HG03159 (cell line): ENCODE measurements at regions not wholly inside any gene's neighbourhood (a gene's known extent, or its start where the extent isn't known, plus 50 kb on each side); places are given as distances from the start of the nearest gene placed in this dataset.

Experiments used
- ATAC-seq: cut with Tn5 transposase; IDR thresholded peaks from one replicate; pipeline ENCODE4 v1.9.1; 2021; ENCODE audit warnings: mild to moderate bottlenecking, moderate library complexity; ENCODE audit not compliant: unreplicated experiment

DNA sequence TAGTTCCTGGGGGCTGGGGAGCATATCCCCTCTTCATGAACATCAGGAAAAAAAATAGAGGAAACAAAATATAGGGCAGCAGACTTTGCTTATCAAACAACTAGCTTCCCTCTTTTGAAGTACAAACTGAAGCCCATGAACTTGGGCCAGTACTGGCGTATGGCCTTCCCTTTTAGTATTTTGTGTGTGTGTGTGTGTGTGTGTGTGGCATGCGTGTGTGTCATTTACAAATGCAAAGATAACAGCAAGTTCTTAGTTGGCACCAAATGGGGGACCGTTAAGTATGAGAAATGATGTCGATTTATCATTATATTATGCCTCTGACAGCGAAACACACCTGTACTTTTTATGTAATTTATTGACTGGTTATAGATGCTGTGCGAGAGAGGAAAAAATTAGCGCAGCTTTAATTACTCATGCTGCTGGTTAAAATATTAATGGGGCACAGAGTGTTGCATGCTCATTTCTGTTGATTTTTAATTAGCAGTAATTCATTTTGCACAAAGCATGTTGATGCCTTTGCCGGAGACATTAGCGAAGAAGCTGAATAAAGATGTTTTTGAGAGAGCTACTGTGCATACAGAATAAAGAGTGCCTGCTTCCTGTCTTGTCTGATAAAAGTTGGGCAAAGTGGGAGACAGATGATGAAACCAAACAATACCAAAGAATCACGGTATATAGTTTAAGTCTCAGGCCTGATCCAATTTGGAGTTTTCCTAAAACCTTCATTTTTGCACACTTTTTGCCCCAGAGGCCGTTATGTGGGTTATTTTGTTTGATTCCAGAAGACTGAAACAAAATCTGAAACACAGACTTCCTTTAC lies 297.1 kb downstream of the SATB1 start:
- no peak for ATAC-seq

DNA sequence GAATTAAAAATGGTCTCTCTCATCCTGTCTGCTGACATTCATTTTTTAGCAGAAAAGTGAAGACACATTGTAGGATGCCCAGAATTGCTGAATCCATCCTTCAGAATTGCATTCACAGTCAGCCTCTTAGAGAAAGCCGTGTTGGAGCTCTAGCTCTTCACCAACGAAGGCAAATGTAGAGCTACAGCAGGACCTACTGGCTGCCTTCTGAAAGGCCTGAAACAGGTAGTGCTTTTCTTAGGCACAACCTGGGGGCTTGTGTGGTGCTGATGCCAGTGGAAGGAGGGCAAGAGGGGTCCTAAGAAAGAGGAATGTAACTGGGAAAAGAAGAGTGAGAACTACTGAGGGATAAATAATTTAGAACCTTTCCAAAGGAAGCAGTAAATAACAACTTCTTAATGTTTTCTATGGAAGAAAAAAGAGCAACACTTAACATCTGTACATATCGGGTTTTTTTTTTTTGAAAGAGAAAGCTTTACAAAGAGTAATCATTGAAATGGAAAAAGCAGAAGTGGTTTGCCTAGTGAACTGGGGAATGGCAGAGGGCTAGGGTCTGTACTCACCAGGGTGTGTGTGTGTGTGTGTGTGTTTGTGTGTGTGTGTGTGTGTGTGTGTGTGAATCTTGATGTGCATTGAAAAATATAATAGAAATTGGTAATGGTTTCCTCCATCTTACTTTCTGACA lies 297.8 kb downstream of the SATB1 start:
- peak; percentile 97 for ATAC-seq

DNA sequence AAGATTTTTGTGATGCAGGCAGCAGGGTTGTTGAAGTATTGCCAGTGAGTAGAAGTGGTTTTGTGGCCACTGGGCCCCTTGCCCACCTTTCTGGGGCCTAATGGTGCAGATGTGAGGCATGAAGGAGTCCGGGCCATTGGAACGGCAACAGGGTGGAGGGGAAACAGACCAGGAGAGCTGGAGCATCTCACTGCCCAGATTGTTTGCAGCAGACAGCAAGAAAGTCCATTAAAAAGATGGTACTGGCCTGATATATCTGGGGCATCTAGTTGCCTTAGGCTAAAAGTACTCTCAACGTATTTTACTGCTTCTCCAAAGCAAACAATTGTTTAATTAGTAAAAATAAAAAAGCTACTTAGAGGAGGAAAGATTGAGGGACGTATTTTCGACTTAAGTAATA lies 298.4 kb downstream of the SATB1 start:
- ATAC-seq = no peak

DNA sequence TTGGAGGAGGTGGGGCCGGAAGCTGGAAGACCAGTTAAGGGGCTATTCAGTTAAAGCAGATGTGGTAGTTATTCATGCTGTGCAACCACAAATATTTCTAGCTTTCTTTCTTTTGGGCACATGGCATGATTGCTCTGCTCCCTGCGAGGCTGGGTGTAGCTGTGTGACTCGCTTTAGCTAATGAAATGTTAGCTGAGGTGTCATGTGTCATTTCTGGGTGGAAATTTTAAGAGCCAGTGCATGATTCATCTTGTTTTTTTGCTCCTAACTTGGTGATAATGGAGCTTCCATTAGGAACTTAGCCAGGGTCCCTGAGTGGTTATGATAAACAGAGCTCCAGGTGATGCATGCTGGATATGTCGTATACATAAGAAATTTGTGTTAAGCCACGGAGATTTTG lies 300.6 kb downstream of the SATB1 start:
- no peak for ATAC-seq

DNA sequence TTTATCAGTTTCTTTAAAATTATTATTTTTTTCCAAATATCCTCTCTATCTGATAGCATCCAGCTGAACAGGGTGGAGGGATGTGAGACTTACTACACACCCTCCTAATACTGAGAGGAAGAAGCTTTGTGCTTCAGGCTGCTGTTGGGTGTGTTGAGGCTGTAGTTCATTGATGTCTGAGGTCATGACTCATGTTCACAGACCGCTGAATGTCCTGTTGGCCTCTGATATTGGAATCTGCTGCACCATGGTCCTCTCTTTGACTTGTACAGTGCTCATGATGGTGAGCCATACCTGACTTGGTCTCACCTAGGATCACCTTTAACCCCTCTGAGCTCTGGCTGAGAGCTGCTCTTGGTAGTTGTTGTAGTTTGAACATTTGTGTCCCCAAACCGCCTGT lies 302.9 kb downstream of the SATB1 start:
- no peak for ATAC-seq

DNA sequence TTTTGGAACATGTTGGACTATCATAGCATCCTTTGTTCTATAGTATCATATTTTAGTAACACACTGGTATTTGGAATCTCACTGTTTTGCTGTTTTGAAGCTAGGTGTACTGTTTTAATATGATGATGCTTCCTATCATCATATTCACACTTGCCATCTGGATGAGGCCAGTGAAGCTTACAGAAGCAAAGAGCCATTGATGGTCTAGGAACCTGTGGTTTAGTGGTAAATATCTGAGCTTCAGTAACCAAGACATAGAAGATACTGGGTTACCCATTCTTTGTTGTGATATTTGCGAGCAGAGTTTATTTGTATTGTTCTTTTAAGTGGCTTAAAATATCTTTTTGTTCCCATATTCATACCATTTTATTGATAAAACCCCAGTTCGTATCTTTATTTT lies 304.1 kb downstream of the SATB1 start:
- ATAC-seq = no peak

DNA sequence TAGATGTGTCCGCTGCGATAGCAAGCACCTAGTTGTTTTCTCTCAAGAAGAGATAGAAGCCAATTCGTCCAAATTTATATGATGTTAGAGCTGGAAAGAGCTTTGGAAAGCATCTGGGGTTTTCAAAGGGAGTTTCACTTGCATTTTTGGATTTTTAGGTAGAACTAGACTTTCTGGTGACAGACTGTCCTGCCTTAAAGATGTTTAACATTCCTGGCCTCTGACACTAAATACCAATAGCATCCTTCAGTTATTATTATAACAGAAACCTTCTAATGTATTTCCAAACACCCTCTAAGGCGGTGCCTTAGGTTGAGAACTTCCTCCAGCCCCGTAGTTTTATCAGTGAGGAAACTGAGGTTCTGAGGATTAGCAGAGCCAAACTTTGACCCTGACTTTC lies 305.3 kb downstream of the SATB1 start:
- no peak for ATAC-seq

DNA sequence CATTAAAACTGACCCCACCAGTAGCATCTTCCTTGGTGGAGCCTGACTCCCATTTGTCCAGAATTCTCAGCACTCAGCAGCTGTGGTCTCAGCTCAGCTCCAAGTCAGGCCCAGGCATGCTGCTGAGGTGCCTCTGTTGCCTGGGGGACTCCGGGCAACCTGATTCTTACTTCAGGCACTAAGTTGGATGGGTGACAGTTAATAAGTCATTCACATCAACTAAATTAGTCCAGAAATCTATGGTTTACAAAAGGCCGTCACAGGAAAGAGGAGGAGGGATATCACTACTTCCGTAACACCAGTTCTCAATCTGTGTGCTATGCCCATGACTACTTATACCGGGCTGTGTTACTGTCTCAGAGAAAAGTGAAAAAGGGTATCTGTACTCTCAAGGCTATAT lies 310.2 kb downstream of the SATB1 start:
- ATAC-seq = no peak

DNA sequence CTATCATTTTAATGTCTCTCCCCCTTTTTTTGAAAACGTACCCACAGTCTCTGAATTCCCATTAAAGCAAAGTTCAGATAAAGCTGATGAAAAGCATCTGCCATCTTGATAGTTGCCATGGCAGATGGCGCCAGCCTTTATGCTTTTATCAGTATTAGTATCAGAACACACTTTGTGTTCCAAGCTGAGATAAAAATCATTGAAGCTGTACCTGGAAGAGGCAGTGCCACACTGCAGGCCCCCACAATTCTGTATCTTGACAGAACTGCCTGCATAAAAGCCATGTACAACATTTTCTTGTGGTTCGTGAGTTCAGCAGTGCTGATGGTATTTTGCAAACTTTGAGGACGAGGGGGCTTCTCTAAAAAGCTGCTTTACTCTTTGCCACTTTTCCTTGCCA lies 311.7 kb downstream of the SATB1 start:
- no peak for ATAC-seq

DNA sequence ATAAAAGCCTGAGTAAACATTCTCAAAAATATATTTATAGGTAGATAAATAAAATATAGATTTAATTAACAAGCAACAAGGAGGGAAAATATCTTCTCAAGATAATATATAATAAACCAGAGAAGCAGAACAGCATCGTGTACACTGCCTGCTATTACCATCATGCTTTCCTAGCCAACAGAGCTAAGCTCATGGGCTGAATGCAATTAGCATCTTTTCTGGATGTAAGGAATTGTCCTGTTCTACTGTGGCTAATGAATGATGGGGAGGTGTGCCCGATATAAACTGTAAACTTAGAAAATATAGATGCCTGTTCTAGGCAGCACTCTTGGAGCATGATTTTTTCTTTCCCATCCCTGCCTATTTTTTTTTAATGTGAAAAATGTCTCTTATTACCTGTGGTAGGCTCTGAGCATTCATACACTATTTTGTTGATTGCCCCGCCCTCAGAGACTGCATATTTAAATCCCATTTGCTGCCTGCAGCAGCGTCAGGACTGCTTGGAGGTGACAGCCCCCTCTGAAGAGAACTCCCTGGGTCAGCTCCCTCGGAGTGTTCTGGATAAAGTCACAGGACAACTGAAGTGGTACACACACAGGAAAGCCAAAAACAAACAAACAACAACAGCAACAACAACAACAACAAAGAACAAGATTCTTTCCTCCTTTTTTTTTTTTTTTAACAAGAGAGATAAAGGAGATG lies 312.3 kb downstream of the SATB1 start:
- ATAC-seq = no peak

DNA sequence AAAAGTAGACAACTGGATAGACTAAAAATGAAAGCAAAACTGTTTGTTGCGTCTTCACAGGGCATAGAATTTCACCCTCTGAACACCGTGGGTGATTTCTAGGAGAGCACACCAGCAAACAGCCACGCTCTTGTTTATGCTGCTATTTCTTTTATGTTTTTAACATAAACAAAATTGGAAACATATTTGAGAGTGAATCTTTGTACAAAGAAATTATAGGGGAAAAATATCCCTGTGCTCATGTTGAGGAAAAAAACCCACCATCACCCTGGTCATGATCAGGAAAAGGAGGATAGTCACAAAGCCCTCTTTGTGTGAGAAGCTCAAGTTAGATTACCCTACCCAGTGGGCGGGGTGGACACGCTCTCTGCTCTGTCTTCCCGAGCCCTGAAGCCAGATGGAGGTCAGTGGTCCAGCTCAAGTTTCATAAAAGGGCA lies 313.3 kb downstream of the SATB1 start:
- peak; percentile 87 for ATAC-seq

DNA sequence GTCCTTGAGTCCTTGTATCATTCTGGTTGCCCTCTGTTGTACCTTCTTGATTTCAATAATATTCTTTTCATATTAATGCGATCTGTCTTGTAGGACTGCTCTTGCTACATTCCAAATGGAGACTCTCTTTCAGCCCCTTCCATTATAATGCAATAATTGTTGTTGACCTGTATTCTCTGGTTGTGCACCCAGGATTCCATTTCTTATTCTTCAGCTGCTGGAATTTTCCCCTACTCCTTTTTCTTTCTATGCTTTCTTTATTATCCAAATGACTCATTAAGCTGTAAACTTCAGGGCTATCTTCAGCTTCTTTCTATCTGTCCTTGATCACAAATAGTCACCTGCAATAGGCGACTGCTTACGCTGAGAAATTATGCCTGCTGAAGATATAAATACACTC lies 321.5 kb downstream of the SATB1 start:
- ATAC-seq = no peak

DNA sequence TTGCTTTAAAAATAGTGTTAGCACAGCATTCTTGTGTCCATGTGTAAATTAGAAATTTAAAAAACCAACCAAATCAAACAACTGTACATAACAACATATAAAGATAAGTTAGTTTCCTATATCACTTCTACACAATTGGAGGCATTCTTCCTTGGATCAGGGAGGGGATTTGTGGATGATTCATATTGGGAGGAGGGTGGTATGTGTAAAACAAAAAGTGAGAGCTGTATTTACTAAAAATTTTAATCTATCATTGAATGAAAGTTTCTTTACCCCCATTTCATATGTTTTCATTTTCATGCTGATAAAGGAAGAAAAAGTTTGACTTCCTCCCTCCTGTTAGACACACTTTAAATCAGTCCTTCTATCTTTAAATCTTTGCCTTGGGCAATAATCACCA lies 325.0 kb downstream of the SATB1 start:
- ATAC-seq = no peak

DNA sequence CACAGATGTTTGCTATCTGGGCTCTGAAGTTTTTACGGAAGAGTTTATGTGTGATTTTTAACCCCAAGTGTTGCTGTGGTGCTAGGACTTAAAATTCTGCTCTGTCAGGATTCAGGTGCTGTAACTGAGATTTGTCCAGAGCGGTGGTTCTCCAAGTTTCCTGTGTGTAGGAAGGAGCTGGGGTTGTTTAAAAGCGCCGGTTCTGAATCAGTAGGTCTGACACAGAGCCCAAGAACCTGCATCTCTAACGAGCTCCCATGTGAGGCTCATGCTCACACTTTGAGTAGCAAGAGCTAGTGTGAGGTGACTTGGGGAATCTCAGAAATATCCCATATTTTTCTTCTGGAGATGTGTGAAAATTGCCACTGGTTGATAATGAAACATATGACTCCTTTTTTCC lies 325.5 kb downstream of the SATB1 start:
- no peak for ATAC-seq

DNA sequence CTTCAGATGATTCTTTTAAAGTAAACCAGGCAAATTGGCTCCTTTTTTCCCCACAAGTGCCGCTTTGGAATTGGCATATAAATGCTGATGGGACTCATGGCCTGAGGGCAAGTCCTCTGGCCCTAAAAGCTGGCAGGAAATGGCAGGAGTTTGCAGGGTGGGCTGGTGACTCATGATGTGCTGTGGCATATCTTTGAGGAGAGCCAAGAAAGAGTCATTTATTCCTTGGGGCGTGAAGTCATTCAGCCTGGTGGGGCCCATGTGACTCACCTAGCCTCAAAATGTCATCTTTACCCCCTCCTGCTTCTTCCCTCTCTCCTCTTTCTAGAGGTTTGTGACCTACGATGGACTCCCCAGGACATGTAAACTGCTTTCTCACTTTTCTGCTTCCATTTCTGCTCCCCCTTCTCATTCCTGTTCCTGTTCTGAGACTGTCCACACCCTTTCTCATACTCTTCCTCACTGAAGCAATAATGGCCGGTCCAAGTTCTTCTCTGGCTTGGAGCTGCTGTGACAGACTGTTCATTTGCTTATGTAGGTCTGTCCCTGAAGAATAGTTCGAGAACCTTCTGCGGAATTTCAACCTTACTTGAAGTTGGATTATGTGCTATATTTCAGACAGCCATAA lies 326.1 kb downstream of the SATB1 start:
- ATAC-seq = no peak

DNA sequence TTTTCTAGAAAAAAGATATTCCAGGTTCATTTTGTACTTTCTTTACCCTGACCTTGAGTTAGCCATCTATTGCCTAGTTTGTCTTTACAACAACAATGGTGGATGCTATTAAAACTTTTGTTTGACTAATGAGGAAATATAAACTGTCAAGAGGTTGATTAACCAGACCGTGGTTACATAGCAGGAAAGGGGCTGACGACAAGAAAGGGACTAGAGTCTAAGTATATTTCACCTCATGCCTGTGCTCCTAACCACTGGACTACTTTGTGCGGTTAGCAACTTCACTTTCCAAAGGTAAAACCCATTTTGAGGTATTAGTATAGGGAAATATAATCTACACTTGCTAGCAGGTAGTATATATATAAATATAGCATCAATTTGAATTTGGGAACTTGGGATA lies 327.1 kb downstream of the SATB1 start:
- ATAC-seq = no peak

DNA sequence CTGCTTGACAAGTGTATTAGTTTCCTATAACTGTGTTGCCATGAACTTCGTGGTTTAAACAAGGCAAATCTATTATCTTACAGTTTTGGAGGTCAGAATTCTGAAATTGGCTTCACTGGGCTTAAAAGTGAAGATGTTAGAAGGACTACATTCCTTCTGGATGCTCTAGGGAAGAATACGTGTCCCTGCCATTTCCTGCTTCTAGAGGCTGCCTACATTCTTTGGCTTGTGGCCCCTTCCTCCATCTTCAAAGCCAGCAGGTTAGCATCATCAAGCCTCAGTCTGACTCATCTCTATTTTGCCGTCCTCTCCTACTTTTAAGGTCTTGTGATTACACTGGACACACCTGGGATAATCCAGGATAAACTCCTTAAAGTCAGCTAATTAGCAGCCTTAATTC lies 327.7 kb downstream of the SATB1 start:
- ATAC-seq = no peak

DNA sequence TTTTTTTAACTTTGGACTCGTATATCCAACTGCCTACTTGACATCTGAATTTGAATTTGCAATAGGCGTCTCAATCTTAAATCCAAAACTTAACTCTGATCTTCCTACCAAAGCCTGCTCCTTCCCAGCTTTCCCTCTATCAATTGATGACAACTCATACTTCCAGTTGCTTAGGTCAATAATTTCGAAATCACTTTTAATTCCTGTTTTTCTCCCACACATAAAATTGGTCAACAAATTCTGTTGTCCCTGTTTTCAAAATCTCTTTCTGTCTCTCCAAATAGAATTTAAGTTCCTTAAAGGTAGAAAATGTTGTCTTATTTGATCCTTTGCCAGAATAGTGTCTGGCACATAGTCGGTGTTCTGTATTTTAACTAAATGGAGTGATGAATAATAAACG lies 332.4 kb downstream of the SATB1 start:
- ATAC-seq = no peak

DNA sequence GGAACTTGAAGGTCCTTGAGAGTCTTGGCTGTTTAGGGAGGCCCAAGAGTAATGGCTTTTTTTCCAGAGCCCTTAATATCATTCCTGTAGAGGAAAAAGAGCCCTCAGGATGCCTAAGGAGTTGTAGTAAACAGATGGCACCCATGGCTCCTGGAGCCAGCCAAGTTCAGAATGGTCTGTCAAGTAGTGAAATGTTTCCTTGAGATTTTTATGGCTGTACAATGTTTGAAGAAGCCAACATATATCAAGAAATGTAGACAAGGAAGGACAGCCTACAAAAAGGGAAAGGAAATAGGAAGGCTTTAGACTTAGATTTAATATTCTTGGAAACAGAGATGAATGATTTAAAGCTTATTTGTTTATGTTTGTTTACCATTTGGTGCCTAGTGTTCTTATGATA lies 334.8 kb downstream of the SATB1 start:
- no peak for ATAC-seq

DNA sequence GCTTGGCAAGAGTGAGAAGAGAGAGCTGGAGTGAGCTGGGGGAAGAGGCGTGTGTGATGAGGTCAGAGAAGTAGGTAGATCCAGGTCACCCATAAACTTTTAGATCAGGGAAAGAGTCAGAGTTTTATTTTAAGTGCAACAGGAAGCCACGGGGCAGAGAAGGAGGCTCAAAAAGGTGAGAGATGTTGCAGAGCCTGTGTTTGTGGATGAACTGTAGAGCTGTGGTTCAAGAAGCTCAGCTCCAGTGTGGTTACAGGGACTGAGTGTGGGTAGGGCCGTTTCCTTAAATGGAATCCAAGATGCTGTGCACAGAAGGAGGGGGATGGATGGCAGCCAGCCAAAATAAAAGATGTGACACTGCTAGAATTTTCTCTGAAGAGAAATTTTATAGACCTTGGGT lies 337.2 kb downstream of the SATB1 start:
- no peak for ATAC-seq

DNA sequence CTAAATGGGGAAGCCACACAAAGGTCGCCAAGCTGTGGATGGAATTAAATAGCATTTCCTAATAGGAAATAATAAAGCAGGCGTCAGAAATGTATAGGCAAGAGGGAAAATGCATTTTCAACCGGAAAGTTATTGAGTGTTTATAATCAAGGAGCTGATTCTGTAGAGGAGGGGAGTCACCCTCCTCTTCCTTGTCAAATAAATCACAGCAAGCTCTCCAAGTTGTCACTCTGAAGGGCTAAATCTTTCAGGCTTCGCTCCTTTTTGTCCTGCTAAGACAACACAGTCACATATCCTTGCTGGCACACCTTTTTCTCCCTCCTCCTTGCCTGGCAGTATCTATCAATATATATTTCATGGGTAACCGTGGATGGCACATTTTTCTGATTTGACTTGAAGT lies 338.4 kb downstream of the SATB1 start:
- ATAC-seq = no peak

DNA sequence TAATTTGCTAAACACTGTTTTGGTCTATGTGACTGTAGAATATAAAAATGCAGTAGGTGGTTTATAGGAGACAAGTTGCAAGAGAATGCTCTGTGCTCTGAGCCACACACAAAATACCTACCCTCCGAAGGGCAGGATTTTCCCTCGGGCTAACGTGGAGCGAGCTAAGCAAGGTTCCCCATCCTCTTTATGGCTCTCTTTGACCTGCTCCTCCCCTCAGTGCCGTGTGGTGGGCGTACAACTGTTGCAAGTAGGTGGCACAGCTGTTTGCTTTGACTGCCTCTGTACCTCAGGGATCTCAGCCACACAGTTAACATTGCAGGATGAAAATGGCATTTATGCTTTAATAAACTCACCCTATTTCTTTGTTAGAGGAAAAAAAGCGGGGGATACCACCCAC lies 339.1 kb downstream of the SATB1 start:
- no peak for ATAC-seq
